ENCODE measurements at regions not wholly inside any gene's neighbourhood (a gene's known extent, or its start where the extent isn't known, plus 50 kb on each side); places are given as distances from the start of the nearest gene placed in this dataset.

DNA sequence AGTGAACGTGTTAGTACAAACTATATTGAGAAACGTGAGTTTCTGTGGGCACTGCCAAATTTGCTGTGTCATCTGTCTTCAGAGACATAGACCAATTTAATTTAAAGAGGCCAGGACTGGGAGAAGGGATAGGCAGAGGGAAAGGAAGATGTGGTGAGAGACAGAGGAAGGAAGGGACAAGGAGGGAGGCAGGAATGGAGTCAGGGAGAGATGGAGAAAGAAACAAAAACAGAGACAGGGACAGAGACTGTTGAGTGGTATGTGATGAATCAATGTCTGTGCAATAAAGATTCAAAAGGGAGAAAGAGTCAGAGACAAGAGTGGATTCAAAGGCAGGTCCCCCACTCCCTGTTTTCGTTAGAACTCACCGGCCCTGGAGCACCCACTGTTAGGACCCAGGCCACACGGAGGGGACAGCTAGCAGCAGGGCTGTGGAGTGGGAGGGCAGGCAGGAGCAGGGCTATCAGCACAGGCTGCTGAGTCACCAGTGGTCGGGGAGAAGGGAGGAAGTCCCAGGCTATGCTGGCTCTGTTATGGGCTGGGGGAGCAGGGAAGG is 51.6 kb upstream of the CHD6 start:
- Histone ChIP-seq H2BK15ac (ENCODE audit: low read depth, low read length) (no peak overlapping the region), H3K4me2 (ENCODE audit: low read depth, low read length) (no peak overlapping the region)

More for the DNA sequence above, 51.6 kb upstream of the CHD6 start:
- intact Hi-C loops (cut with micrococcal nuclease) = no loop called here
- BruUV-seq (replicated peaks) = no TSS peak
- Histone ChIP-seq H3K27ac (ENCODE audit: insufficient read depth, low read length) (no peak overlapping the region), H2AFZ (replicated peaks; ENCODE audit: low read length, poor library complexity) (no peak overlapping the region), H2AK5ac (ENCODE audit: low read depth, low read length) (no peak overlapping the region), H4K8ac (ENCODE audit: low read depth in 2 of 2, low read length in 2 of 2) (no peak overlapping the region), H3K4me1 (ENCODE audit: control insufficient read depth, insufficient read depth, low read length) (no peaks in the 10 kb centered on the region), H4K91ac (ENCODE audit: insufficient read depth, low read depth, low read length) (no peak overlapping the region), H3K18ac (ENCODE audit: low read depth, low read length) (no peak overlapping the region), H3K4ac (ENCODE audit: low read depth, low read length) (no peak overlapping the region), H4K20me1 (ENCODE audit: insufficient read depth, low read length) (no peaks in the 10 kb centered on the region), H3K79me1 (ENCODE audit: low read depth in 1 of 2, low read length in 2 of 2) (no peaks in the 10 kb centered on the region), H2BK20ac (ENCODE audit: low read depth, low read length) (no peak overlapping the region), H3K9me3 (ENCODE audit: control insufficient read depth, insufficient read depth, low read length) (no peaks in the 10 kb centered on the region), H3K27me3 (ENCODE audit: control insufficient read depth, insufficient read depth, low read length) (peaks cover 11% of the 10 kb centered on the region), H2BK5ac (ENCODE audit: low read depth, low read length, poor library complexity, severe bottlenecking) (no peak overlapping the region), H3K23ac (ENCODE audit: low read depth, low read length) (no peak overlapping the region), H3K14ac (replicated peaks; ENCODE audit: low read depth, low read length) (no peak overlapping the region), H2BK120ac (ENCODE audit: low read depth, low read length) (no peak overlapping the region), H3K56ac (ENCODE audit: extremely low read depth, insufficient read depth, low read length) (no peak overlapping the region), H4K5ac (ENCODE audit: low read depth, low read length) (no peak overlapping the region), H3K9ac (ENCODE audit: low read depth, low read length) (no peak overlapping the region), H3K4me3 (ENCODE audit: insufficient read depth, low read depth, low read length) (no peak overlapping the region), H3K36me3 (ENCODE audit: control insufficient read depth, insufficient read depth, low read length) (no peaks in the 10 kb centered on the region), H3K9me1 (ENCODE audit: insufficient read depth, low read length) (no peaks in the 10 kb centered on the region), H2AK9ac (replicated peaks; ENCODE audit: low read depth, low read length, poor library complexity) (no peak overlapping the region)
- peak; percentile 11; the same call in 1 of the 2 replicates for ATAC-seq (ENCODE audit: low read depth)
- TF ChIP-seq SMC3 (IDR thresholded peaks at IDR 0.05; ENCODE audit: low read depth, low read length) (no peak), MAFK (IDR thresholded peaks at IDR 0.05; ENCODE audit: low read depth, low read length) (0 out of 2 replicates have a peak, but pooled peaks have one; percentile 13), BHLHE40 (IDR thresholded peaks at IDR 0.05; ENCODE audit: low read depth, low read length) (no peak), MAZ (IDR thresholded peaks at IDR 0.05; ENCODE audit: borderline replicate concordance, low read depth, low read length) (no peak), NFE2L2 (IDR thresholded peaks at IDR 0.05; ENCODE audit: low read depth, low read length) (peak; percentile 47; the same call in 1 of the 2 replicates), CHD1 (IDR thresholded peaks at IDR 0.05; ENCODE audit: low read depth, low read length) (no peak), FOS (IDR thresholded peaks at IDR 0.05; ENCODE audit: low read depth, low read length) (no peak)
- TF ChIP-seq, protein P1, sequence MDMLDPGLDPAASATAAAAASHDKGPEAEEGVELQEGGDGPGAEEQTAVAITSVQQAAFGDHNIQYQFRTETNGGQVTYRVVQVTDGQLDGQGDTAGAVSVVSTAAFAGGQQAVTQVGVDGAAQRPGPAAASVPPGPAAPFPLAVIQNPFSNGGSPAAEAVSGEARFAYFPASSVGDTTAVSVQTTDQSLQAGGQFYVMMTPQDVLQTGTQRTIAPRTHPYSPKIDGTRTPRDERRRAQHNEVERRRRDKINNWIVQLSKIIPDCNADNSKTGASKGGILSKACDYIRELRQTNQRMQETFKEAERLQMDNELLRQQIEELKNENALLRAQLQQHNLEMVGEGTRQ (IDR thresholded peaks at IDR 0.05; ENCODE audit: low read depth, low read length) = no peak
- dilution Hi-C loops (cut with HindIII; ENCODE audit: low sequenced_read_pairs, unreplicated experiment) = no loop called here
- ChIA-PET CTCF (no interaction called here), POLR2A (ENCODE audit: unreplicated experiment) (no interaction called here)
- in situ Hi-C loops (cut with MboI; ENCODE audit: low sequenced_read_pairs) = no loop called here
- WGBS, 2 experiments (ENCODE audit: extremely low coverage in 2 of 2, insufficient read length in 1 of 2) = 39% methylated on average over 4 of the region's 6 CpGs; no CpG with 5 or more reads in 1 of the 2 experiments
- DNase-seq = no peak
